HL-60 (cell line): ENCODE measurements at regions not wholly inside any gene's neighbourhood (a gene's known extent, or its start where the extent isn't known, plus 50 kb on each side); places are given as distances from the start of the nearest gene placed in this dataset.

Experiments
- DNase-seq, 2 experiments: peaks; one replicate each; pipeline ENCODE4 v3.0.0-alpha.2; 2010 to 2020; ENCODE audit warnings: low read depth in 1 of 2, low spot score in 1 of 2
- H3K27ac ChIP-seq: fragments of 250-450 bp; sonication (Bioruptor Pico); replicated peaks from 2 replicates; pipeline ENCODE4 v1.5.1; 2020; ENCODE audit warnings: mild to moderate bottlenecking, moderate library complexity
- H3K27me3 ChIP-seq: fragments of 250-450 bp; sonication (Bioruptor Pico); 2 replicates; pipeline ENCODE4 v1.5.1; 2021; ENCODE audit warnings: mild to moderate bottlenecking, moderate library complexity; ENCODE audit not compliant: insufficient read depth, poor library complexity, severe bottlenecking
- H3K4me3 ChIP-seq: replicated peaks from 2 replicates; pipeline ENCODE4 v1.5.1; 2011; ENCODE audit warnings: mild to moderate bottlenecking, control low read depth, low read length; ENCODE audit not compliant: insufficient read depth
- GABPA ChIP-seq: IDR thresholded peaks from 2 replicates; pipeline ENCODE4 v1.6.1; 2012; ENCODE audit warnings: low read depth
- POLR2AphosphoS5 ChIP-seq: IDR thresholded peaks from 2 replicates; pipeline ENCODE4 v1.6.1; 2012; ENCODE audit warnings: low read depth
- SPI1 ChIP-seq: IDR thresholded peaks from 2 replicates; pipeline ENCODE4 v1.6.1; 2012; ENCODE audit warnings: low read depth, mild to moderate bottlenecking, borderline replicate concordance
- TF ChIP-seq, protein P1 (sequence below): IDR thresholded peaks from one replicate; pipeline ENCODE4 v1.5.1; 2011; ENCODE audit warnings: low read length, control low read depth, inconsistent platforms; ENCODE audit not compliant: insufficient read depth
- TF ChIP-seq, protein P2 (sequence below): IDR thresholded peaks from 2 replicates; pipeline ENCODE4 v1.6.1; 2012; ENCODE audit warnings: low read depth; ENCODE audit not compliant: insufficient replicate concordance

- no peak for DNase-seq
- Histone ChIP-seq H3K27me3 (no peaks in the 10 kb centered on the region), H3K27ac (no peak overlapping the region), H3K4me3 (no peak overlapping the region)
- TF ChIP-seq, protein P1, sequence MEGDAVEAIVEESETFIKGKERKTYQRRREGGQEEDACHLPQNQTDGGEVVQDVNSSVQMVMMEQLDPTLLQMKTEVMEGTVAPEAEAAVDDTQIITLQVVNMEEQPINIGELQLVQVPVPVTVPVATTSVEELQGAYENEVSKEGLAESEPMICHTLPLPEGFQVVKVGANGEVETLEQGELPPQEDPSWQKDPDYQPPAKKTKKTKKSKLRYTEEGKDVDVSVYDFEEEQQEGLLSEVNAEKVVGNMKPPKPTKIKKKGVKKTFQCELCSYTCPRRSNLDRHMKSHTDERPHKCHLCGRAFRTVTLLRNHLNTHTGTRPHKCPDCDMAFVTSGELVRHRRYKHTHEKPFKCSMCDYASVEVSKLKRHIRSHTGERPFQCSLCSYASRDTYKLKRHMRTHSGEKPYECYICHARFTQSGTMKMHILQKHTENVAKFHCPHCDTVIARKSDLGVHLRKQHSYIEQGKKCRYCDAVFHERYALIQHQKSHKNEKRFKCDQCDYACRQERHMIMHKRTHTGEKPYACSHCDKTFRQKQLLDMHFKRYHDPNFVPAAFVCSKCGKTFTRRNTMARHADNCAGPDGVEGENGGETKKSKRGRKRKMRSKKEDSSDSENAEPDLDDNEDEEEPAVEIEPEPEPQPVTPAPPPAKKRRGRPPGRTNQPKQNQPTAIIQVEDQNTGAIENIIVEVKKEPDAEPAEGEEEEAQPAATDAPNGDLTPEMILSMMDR = no peak
- TF ChIP-seq, protein P2, sequence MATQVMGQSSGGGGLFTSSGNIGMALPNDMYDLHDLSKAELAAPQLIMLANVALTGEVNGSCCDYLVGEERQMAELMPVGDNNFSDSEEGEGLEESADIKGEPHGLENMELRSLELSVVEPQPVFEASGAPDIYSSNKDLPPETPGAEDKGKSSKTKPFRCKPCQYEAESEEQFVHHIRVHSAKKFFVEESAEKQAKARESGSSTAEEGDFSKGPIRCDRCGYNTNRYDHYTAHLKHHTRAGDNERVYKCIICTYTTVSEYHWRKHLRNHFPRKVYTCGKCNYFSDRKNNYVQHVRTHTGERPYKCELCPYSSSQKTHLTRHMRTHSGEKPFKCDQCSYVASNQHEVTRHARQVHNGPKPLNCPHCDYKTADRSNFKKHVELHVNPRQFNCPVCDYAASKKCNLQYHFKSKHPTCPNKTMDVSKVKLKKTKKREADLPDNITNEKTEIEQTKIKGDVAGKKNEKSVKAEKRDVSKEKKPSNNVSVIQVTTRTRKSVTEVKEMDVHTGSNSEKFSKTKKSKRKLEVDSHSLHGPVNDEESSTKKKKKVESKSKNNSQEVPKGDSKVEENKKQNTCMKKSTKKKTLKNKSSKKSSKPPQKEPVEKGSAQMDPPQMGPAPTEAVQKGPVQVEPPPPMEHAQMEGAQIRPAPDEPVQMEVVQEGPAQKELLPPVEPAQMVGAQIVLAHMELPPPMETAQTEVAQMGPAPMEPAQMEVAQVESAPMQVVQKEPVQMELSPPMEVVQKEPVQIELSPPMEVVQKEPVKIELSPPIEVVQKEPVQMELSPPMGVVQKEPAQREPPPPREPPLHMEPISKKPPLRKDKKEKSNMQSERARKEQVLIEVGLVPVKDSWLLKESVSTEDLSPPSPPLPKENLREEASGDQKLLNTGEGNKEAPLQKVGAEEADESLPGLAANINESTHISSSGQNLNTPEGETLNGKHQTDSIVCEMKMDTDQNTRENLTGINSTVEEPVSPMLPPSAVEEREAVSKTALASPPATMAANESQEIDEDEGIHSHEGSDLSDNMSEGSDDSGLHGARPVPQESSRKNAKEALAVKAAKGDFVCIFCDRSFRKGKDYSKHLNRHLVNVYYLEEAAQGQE = no peak
- no peak for TF ChIP-seq SPI1
- no peak for TF ChIP-seq POLR2AphosphoS5
- TF ChIP-seq GABPA = no peak
These were observed 72.1 kb downstream of the GJD2 start for GRCh38 chr15:34682674-34683073.

DNA sequence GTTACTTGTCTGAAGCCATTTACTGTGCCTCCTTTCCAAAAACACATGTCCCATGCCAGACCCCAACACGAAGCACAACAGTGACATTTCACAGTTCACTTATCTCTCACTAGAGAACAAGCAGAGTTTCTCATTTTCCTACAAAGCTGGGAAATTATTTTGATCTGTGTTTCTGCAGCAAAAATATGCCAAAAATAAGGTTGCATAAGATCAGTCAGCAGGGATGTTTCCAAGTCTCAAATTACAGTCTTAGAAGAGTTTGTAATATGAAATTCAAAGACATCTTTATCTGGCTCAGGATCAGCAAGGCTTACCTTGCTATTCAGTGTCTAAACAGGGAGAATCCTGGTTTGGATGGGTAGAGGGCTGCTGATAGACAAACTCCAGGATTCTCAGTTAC, 75.5 kb downstream of the GJD2 start:
- no peak overlapping the region for H3K4me3 ChIP-seq
- no peak for DNase-seq
- TF ChIP-seq, protein P1 = no peak
- TF ChIP-seq, protein P2 = no peak
- TF ChIP-seq SPI1 (no peak), GABPA (no peak), POLR2AphosphoS5 (no peak)
- peaks cover 5% of the 10 kb centered on the region for H3K27me3 ChIP-seq
- H3K27ac ChIP-seq = no peak overlapping the region

- H3K27ac ChIP-seq = no peak overlapping the region
- no peak overlapping the region for H3K4me3 ChIP-seq
- TF ChIP-seq POLR2AphosphoS5 = no peak
- TF ChIP-seq SPI1 = no peak
- no peak for TF ChIP-seq GABPA
- TF ChIP-seq, protein P1 = no peak
- TF ChIP-seq, protein P2 = no peak
- DNase-seq = no peak
- peaks cover 5% of the 10 kb centered on the region for H3K27me3 ChIP-seq
These were observed 81.6 kb downstream of the GJD2 start for GRCh38 chr15:34673241-34673640.
